ENCODE measurements at regions not wholly inside any gene's neighbourhood (a gene's known extent, or its start where the extent isn't known, plus 50 kb on each side); places are given as distances from the start of the nearest gene placed in this dataset.

DNA sequence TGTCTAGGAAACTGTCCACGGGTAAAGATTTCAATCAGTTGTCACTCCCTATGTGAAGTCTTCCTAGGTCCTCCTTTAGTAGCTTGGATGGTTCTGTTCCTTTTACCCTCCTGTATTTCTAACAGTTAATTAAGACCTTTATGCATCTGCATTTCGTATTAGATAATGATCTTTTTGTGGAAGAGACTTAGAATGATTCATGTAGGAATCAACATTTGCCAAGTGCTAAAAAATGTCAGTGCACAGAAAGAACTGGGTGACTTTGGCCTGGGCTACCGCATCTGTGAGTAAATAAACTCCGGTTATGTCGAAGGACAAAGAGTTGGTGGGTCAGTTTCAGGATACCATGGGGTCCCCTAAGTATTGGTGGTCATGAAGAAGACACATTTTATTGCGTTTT is 918.0 kb downstream of the TFAP2A start:
- Histone ChIP-seq H4K91ac (ENCODE audit: insufficient read depth, low read depth, low read length) (no peak overlapping the region), H3K14ac (replicated peaks; ENCODE audit: low read depth, low read length) (no peak overlapping the region), H2BK120ac (ENCODE audit: low read depth, low read length) (no peak overlapping the region), H3K27me3 (ENCODE audit: control insufficient read depth, insufficient read depth, low read length) (no peaks in the 10 kb centered on the region), H3K36me3 (ENCODE audit: control insufficient read depth, insufficient read depth, low read length) (no peaks in the 10 kb centered on the region), H4K5ac (ENCODE audit: low read depth, low read length) (no peak overlapping the region), H3K4ac (ENCODE audit: low read depth, low read length) (no peak overlapping the region), H2BK15ac (ENCODE audit: low read depth, low read length) (no peak overlapping the region), H3K4me2 (ENCODE audit: low read depth, low read length) (no peak overlapping the region), H4K20me1 (ENCODE audit: insufficient read depth, low read length) (no peaks in the 10 kb centered on the region), H4K8ac (ENCODE audit: low read depth in 2 of 2, low read length in 2 of 2) (no peak overlapping the region), H3K18ac (ENCODE audit: low read depth, low read length) (no peak overlapping the region), H2BK5ac (ENCODE audit: low read depth, low read length, poor library complexity, severe bottlenecking) (no peak overlapping the region), H2AK5ac (ENCODE audit: low read depth, low read length) (no peak overlapping the region), H3K23ac (ENCODE audit: low read depth, low read length) (no peak overlapping the region), H3K56ac (ENCODE audit: extremely low read depth, insufficient read depth, low read length) (no peak overlapping the region), H3K9ac (ENCODE audit: low read depth, low read length) (no peak overlapping the region), H3K27ac (ENCODE audit: insufficient read depth, low read length) (no peak overlapping the region), H3K9me3 (ENCODE audit: control insufficient read depth, insufficient read depth, low read length) (no peaks in the 10 kb centered on the region), H3K79me1 (ENCODE audit: low read depth in 1 of 2, low read length in 2 of 2) (no peaks in the 10 kb centered on the region), H3K9me1 (ENCODE audit: insufficient read depth, low read length) (no peaks in the 10 kb centered on the region), H3K4me1 (ENCODE audit: control insufficient read depth, insufficient read depth, low read length) (peaks cover 2% of the 10 kb centered on the region; the same call in 1 of the 2 replicates), H3K4me3 (ENCODE audit: insufficient read depth, low read depth, low read length) (no peak overlapping the region), H2AFZ (replicated peaks; ENCODE audit: low read length, poor library complexity) (no peak overlapping the region), H2BK20ac (ENCODE audit: low read depth, low read length) (no peak overlapping the region), H2AK9ac (replicated peaks; ENCODE audit: low read depth, low read length, poor library complexity) (no peak overlapping the region)
- intact Hi-C loops (cut with micrococcal nuclease) (no loop called here), dilution Hi-C loops (cut with HindIII; ENCODE audit: low sequenced_read_pairs, unreplicated experiment) (no loop called here), in situ Hi-C loops (cut with MboI; ENCODE audit: low sequenced_read_pairs) (loop anchor here (25.0 kb wide), 1 partner anchor 1240 kb away; the partner anchor contains the start of gene TMEM14B)
- ChIA-PET CTCF (no interaction called here), POLR2A (ENCODE audit: unreplicated experiment) (no interaction called here)
- no TSS peak for BruUV-seq (replicated peaks)
- TF ChIP-seq RFX5 (IDR thresholded peaks at IDR 0.05; ENCODE audit: low read depth, low read length) (no peak), POLR2A (IDR thresholded peaks at IDR 0.05; ENCODE audit: low read depth, low read length) (no peak), CEBPB (IDR thresholded peaks at IDR 0.05; ENCODE audit: low read depth, low read length) (no peak), NFE2L2 (IDR thresholded peaks at IDR 0.05; ENCODE audit: low read depth, low read length) (no peak), MAFK (IDR thresholded peaks at IDR 0.05; ENCODE audit: low read depth, low read length) (no peak)
- TF ChIP-seq, protein P1, sequence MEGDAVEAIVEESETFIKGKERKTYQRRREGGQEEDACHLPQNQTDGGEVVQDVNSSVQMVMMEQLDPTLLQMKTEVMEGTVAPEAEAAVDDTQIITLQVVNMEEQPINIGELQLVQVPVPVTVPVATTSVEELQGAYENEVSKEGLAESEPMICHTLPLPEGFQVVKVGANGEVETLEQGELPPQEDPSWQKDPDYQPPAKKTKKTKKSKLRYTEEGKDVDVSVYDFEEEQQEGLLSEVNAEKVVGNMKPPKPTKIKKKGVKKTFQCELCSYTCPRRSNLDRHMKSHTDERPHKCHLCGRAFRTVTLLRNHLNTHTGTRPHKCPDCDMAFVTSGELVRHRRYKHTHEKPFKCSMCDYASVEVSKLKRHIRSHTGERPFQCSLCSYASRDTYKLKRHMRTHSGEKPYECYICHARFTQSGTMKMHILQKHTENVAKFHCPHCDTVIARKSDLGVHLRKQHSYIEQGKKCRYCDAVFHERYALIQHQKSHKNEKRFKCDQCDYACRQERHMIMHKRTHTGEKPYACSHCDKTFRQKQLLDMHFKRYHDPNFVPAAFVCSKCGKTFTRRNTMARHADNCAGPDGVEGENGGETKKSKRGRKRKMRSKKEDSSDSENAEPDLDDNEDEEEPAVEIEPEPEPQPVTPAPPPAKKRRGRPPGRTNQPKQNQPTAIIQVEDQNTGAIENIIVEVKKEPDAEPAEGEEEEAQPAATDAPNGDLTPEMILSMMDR (conservative IDR thresholded peaks at IDR 0.05; ENCODE audit: low read depth, low read length) = no peak
- TF ChIP-seq, protein P2, sequence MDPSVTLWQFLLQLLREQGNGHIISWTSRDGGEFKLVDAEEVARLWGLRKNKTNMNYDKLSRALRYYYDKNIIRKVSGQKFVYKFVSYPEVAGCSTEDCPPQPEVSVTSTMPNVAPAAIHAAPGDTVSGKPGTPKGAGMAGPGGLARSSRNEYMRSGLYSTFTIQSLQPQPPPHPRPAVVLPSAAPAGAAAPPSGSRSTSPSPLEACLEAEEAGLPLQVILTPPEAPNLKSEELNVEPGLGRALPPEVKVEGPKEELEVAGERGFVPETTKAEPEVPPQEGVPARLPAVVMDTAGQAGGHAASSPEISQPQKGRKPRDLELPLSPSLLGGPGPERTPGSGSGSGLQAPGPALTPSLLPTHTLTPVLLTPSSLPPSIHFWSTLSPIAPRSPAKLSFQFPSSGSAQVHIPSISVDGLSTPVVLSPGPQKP (IDR thresholded peaks at IDR 0.05; ENCODE audit: borderline replicate concordance, low read depth, low read length) = no peak
- no peak for DNase-seq
- 90% methylated on average over 2 of the region's 6 CpGs; no CpG with 5 or more reads in 1 of the 2 experiments for WGBS, 2 experiments (ENCODE audit: extremely low coverage in 2 of 2, insufficient read length in 1 of 2)
- no peak for ATAC-seq (ENCODE audit: low read depth)
